DOHH2 (cell line): ENCODE measurements at regions not wholly inside any gene's neighbourhood (a gene's known extent, or its start where the extent isn't known, plus 50 kb on each side); places are given as distances from the start of the nearest gene placed in this dataset.

Experiments used
- CTCF ChIP-seq: fragments of 200-600 bp; sonication (generic); IDR thresholded peaks from one replicate; pipeline ENCODE4 v1.5.1; 2014; ENCODE audit warnings: antibody characterized with exemption, mild to moderate bottlenecking, low read depth, low read length; ENCODE audit not compliant: poor library complexity, severe bottlenecking
- EZH2phosphoT487 ChIP-seq: fragments of 200-600 bp; sonication (generic); IDR thresholded peaks from 2 replicates; pipeline ENCODE4 v1.6.1; 2017; ENCODE audit warnings: borderline replicate concordance, mild to moderate bottlenecking, antibody characterized with exemption, low read length, moderate library complexity, mixed read lengths

DNA sequence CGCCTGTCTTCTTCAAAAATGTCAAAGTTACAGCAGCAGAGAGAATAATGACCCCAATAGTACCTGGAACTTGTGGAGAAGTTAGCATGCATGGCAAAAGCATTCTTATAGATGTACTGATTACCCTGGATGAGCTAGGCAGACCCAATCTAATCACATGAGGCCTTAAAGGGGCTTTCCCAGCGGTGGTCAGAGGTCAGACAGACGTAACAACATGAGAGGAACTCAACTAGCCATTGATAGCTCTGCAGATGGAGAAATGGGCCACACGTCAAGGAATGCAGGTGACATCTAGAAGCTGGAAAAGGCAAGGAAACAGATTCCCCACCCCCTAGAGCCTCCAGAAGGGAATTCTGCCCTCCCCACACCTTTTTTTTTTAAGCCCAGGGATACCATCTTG, 156.8 kb upstream of the ARID1B start:
- TF ChIP-seq CTCF (no peak), EZH2phosphoT487 (no peak)
